GM21619 (cell line): ENCODE measurements at regions not wholly inside any gene's neighbourhood (a gene's known extent, or its start where the extent isn't known, plus 50 kb on each side); places are given as distances from the start of the nearest gene placed in this dataset.
"Not testable (repeated sequence)": the region's sequence is repeated elsewhere in the genome, so short reads cannot be mapped to it uniquely, and the experiment has no call there.

Experiments used
- ATAC-seq: cut with Tn5 transposase; IDR thresholded peaks from one replicate; pipeline ENCODE4 v1.9.1; 2021; ENCODE audit not compliant: unreplicated experiment

DNA sequence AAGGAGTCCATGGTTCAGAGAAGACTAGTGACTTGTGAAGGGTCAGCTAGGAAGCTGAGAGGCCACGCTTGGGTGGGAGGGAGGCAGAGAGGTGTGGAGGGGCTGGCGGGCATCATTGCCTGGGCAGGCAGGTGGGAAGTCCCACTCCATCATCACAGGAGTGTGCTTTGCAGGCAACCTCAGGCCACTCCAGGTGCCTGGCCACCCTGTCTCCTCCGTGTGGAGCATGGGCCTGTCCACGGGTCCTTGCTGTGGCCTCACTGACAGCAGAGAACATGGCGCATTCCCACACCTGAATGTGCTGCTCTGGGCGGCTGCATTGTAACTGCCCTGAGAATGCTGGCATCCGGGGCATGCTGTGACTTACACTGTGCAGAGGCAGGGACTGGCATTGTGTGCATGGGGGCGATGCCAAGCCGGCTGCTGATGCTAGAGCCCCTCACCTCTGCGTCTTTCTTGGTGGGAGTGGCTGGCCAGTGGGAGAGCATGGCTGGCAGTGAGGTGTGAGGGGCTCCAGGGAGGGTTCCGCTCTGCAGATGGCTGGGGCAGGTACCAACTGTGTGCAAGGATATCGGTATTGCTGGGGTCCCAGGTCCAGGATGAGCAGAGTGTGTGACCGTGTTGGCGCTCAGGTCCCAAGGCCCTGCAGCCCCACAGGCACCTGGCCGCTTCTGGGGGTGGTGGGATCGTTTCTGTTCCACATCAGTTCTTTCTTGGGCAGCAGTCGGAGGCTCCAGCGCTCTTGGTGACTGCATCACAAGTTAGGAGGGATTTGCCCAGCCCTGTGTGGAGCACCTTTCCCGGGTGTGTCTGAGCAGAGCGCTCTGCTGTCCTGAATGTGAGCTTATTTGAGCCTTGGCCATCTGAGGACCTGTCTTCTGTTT lies 94.8 kb downstream of the NPIPB11 start:
- ATAC-seq = no peak

DNA sequence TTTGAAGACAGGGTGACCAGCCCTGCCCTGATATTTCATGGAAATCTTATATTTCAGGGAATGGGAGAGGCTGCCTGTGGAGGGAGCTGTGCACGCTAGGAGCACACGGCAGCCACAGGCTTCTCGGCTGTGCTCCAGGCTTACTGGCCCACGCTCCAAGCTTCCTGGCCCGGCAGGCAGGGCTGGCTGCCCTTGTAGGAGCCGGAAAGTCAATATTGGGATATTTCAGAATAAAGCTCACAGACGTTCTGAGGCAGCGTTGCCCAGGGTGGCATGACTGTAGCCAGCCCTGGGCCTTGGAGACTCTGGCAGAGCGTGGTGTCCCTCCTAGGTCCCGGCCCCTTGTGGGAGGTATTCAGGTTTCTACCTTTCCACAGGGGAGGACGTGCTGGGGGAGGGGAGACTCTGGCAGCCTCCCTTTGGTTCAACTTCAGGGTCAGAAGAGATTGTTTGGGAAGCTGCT lies 95.6 kb downstream of the NPIPB11 start:
- no peak for ATAC-seq

DNA sequence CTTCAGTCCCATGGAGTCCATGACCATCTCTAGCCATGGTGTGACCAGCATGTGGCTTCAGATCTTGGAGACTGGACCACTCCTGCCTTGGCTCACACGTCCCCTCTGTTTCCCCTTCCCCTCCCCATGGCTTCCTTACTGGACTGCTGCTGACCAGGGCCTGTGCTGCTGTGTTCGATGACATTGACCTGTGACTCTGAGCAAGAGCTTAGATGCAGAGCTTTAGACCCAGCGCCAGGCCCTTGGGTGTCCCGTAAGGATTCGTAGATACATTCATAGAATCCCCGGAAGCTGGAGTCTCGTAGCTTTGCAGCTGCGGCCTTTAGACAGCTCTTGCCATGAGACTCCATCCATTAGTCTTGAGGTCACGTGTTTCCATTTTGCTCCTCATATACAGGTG lies 96.3 kb downstream of the NPIPB11 start:
- ATAC-seq = not testable (repeated sequence)

DNA sequence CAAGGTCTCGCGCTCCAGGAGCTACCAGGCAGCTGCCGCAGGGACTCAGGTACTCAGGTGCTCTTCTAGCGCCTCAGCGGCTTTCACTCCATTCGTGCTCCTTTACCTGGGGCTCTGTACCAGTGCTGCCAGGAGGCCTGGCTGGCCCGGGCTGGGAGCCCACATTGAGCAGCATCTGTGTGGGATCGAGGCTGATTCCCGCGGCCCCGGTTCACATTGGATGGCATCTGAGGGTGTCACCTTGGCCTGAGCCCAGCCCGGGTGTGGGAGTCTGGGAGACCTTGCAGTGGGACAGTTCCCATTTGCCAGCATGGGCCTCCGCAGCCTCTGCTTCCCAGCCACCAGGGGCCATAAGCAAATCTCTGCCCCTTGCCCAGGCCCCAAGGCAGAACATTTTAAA lies 96.9 kb downstream of the NPIPB11 start:
- ATAC-seq = not testable (repeated sequence)

DNA sequence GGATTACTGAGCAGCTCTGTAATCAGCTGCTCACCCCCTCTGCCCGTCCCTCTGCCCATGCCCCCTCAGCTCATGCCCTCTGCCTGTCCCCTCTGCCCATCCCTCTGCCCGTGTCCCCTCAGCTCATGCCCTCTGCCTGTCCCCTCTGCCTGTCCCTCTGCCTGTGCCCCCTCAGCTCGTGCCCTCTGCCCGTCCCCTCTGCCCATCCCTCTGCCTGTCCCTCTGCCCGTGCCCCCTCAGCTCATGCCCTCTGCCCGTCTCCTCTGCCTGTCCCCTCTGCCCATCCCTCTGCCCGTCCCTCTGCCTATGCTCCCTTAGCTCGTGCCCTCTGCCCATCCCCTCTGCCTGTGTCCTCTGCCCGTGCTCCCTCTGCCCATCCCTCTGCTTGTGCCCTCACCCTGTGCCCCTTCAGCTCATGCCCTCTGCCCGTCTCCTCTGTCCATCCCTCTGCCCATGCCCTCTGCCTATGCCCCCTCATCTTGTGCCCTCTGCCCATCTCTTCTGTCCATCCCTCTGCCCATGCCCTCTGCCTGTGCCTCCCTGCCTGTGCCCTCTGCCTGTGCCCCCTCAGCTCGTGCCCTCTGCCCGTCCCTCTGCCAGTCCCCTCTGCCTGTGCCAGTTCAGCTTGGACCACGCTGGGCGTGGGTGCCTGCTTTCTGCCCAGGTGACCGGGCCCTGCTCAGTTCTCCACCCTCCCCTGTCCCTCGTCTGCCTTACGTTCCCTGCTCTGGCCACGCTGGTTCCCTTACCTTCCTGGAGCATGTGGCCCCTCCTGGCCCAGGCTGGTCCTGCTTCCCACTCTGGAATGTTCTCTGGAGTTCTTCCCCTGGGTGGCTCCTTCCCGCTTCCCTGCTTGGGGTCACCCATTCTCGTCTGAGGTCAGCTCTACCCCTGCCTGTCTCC lies 97.6 kb downstream of the NPIPB11 start:
- no peak for ATAC-seq

DNA sequence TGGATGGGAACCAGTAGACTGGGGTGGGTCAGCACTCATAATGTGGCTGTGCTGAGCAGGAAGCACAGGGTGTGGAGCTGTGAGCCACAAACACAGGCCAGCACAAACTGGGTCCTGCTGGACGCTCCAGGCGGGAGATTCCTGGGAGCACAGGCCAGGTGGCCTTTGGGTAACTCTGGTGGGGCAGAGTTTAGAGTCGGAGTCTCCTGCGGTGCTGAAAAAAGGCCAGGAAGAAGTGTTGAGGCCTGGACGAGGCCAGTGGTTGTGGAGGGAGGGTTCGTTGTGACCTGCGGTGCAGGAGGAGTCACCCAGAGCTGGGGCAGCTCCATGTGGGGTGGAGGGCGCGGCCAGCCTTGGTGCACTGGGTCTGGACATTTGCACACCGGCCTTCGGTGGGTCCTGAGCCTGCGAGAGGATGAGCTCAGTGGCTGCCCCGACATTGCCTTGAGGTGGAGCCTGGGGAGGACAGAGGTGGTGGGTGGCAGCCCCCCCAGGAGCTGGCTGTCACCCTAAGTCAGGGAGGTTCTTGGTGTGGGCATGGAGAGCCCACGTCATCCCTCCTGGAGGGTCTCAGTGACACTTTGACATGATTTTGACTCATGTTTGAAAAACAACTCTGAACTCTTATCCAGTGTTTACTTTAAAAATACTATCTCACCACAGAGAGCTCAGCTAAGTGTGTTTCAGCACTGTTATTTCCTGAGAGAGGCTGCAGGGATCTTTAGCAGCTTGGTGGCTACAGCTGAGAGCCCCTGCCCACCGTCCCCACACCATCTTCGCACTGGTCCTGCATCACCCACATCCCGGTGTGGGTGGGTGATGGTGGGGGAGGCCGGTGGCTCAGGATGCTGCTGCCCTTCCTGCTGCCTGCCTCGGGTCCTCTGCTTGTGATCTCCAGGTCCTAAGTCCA lies 98.7 kb downstream of the NPIPB11 start:
- no peak for ATAC-seq

DNA sequence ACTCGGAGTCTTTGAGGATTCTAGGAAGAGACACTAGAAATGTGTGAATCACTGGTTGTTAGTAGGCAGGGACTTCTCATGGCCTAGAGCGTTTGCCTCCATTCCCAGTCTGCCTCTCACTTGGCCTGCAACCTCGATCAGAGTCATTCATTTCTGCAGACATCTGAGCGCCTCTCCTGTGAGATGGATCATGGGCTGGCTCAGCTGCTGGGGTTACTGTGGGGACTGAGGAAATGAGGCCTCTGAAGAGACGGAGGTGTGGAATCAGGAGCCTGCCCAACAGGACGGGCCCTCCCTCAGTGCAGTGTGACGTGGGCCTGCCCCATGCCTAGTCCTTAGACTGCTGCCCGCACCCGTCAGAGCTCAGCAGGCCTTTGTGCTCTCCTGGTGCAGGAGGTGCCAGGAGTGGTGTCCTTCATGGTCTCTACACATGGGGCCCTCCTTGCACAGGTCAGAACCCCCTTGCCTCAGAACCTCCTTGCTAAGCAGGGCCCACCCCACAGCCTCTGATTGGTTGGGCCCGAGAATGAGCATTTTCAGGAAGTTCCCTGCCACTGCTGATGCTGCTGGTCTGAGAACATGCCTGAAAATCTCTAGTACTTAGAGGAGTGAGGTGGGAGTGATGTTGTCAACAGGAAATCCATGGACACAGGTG lies 99.4 kb downstream of the NPIPB11 start:
- no peak for ATAC-seq

DNA sequence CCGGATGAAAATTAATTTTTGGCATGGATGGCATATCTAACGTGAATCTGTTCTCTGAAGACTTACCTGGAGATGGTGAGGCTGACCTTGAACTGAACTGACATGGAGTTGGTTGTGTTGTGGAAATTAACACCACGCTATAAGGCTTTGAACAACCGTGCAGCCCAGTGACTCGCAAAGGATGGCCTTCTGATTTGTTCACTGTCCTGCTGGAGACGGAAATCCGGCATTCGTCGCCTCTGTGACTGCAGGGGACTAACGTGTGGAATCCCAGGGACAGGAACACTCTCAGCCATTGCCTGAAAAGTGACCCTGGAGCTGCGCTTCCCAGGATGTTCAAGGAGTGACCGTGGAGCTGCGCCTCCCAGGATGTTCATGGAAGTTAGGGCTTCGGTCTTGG lies 100.3 kb downstream of the NPIPB11 start:
- ATAC-seq = no peak

DNA sequence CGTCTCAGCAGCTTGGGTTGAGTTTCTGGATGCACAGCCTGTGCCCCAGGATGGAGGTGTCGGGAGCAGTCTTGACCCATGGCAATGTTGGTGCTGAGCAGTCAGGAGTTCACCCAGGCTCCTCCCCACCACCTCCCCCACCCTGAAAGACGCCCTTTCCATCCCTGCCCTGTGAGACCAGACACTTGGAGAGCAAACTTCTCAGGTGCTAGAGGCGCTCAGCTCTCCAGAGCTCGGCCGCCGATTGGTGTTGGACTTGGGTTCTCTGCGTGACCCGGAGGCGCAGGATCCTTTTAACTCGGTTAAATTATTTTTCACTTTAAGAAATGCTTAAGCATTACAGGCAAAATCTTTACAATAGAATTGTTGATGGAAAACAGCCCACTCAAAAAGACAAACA lies 101.5 kb downstream of the NPIPB11 start:
- ATAC-seq = not testable (repeated sequence)

DNA sequence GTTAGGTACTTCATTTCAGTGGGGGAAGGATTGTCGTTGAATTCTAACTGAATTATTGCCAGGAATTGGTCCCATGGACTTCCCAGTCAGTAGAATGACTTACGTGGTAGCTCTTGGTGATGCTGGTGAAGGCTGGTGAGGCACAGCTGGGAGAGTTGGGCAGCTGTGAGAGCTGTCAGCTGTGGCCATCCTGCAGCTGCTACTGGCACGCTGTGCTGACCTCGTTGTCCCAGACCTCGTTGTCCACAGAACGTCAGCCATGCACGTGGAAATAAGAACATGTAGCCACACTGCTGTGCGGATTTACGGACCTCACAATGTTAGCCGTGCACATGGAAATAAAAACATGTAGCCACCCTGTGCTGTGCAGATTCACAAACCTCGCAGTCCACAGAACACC lies 102.3 kb downstream of the NPIPB11 start:
- ATAC-seq = no peak

DNA sequence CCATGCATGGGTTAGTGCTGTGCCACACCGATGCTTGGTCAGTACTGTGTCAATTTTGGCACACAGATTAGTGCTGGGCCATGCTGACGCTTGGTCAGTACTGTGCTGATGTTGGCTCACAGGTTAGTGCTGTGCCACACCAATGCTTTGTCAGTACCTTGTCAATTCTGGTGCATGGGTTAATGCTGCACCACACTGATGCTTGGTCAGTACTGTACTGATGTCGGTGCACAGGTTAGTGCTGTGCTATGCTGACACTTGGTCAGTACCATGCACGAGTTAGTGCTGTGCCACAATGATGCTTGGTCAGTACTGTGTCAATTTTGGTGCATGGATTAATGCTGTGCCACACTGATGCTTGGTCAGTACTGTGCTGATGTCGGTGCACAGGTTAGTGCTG lies 103.0 kb downstream of the NPIPB11 start:
- ATAC-seq = no peak

DNA sequence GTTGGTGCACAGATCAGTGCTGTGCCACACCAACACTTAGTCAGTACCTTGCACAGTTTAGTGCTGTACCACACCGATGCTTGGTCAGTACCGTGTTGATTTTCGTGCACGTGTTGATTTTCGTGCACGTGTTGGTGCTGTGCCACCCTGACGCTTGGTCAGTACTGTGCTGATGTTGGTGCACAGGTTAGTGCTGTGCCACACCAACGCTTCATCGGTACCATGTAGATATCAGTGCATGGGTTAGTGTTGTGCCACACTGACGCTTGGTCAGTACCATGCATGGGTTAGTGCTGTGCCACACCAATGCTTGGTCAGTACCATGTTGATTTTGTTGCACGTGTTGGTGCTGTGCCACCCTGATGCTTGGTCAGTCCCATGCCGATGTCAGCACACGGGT lies 103.5 kb downstream of the NPIPB11 start:
- no peak for ATAC-seq

DNA sequence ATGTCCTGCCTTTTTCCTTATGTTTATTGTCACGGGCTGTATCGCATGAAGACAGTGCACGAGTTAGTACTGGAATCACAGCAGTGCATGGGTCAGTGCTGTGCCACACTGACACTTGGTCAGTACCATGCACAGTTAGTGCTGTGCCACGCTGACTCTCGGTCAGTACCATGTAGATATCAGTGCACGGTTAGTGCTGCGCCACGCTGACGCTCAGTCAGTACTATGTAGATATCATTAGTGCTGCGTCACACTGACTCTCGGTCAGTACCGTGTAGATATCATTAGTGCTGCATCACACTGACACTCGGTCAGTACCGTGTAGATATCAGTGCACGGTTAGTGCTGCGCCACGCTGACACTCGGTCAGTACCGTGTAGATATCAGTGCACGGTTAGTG lies 104.1 kb downstream of the NPIPB11 start:
- ATAC-seq = not testable (repeated sequence)

DNA sequence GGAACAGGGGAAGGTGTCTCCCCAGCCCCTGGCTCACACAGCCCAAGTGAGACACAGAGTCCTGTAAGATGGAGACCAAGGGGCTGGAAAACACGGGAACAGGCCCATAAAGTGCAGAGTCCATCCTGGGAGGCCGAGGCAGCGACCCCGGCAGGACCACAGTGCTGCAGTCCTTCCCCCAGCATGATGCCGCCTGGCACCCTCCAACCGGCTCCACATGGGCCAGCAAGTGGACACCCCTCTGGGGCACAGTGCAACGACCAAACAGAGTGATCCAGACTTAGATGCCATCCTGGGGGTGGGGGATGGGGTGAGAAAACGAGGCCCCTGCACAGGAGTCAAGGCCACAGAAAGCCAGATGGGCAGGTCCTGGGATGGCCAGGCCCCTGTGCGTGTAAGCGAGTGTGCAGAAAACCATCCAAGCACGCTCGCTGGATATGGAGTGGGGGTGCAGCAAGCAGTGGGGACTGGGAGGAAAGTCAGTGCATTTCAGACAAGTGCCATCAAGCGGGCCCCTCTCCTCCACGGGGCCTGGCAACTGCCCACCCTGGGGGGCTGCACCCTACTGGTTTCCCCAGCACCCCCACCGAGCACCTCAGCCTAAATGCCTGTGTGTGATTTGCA lies 104.7 kb downstream of the NPIPB11 start:
- not testable (repeated sequence) for ATAC-seq

DNA sequence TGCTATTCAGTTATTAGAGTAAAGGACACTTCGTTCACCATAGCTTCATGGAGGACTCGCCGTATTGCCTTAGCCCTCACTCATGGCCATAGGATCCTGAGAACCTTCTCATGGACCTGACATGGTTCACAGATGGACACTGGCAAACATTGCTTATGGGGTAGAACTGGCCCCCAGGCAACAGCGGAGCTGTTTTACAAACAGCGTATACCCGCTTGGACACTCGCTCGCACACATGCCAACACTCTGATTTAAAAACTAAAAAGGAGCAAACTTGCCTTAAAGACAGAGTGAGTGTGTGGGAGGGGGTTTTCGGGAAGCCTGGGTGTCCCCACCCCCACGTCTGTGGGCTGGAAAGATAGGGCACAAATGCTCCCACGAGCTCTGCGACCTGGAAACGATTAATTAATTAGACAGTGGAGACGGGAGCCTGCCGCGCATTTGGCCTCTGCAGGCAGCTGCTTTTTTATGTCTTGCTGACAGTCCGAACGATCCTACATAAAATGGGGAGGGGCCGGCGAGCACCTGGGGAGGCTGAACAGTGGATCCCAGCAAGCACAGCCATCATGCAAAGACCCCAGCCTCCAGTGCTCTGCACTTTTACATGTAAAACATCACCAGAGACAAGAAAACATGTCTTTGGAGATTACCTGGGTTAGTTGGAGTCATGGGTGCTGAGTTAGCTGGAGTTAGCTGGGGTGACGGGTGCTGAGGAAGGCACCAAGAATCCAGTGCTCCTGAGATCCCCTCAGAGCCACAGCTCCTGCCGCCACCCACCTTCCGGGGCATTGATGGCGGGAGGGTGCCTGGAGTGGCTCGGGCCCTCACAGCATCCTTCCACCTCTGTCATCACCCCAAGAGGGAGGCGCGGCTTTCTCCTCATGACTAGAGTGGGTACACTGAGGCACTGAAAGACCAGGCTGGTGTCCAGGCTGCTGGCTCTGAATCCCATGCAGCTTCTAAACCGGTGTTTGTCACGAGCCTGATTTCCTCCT lies 105.7 kb downstream of the NPIPB11 start:
- ATAC-seq = not testable (repeated sequence)

DNA sequence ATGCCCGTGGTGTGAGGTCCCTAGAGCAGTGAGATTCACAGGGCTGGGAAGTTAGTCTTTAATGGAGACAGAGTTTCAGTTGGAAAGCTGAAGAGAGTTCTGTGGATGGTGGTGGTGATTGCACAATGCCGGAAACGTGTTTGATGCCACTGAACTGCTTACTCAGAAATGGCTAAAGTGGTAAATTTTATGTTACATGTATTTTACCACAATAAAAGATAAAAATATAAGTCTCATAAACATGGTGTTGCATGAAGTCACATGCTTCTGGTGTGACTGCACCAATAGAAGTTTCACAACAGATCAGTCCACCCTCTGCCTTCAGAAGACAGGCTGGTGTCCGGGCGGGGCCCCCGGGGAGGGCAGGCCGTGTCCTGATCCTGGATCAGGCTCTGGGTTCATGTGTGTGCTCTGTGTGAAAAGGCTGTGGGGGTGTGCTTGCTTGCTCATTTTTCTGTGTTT lies 106.5 kb downstream of the NPIPB11 start:
- ATAC-seq = not testable (repeated sequence)

DNA sequence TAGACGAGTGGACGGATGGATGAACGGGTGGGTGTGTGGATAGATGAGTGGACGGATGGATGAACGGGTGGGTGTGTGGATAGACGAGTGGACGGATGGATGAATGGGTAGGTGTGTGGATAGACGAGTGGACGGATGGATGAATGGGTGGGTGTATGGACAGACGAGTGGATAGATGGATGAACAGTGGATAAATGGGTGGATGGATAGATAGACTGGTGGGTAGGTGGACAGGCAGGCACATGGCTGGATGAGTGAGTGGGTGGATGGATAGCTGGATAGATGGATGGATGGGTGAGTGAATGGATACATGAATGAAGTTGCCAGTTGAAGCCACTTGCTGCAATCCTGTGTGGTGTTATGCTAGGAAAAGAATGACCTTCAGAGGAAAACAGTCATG lies 107.5 kb downstream of the NPIPB11 start:
- ATAC-seq = not testable (repeated sequence)

DNA sequence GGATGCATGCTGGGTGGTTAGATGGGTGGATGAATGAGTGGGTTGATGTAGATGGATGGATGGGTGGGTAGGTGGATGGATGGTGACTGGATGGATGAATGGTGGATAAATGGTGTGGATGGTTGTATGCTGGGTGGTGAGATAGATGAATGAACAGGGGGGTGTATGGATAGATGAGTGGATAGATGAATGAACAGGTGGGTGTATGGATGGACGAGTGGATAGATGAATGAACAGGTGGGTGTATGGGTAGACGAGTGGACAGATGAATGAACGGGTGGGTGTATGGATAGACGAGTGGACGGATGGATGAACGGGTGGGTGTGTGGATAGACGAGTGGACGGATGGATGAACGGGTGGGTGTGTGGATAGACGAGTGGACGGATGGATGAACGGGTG lies 108.2 kb downstream of the NPIPB11 start:
- not testable (repeated sequence) for ATAC-seq
